HCT116 (cell line): ENCODE measurements at regions not wholly inside any gene's neighbourhood (a gene's known extent, or its start where the extent isn't known, plus 50 kb on each side); places are given as distances from the start of the nearest gene placed in this dataset.

Source experiments
- ATAC-seq: fragments of 200-7000 bp; cut with Tn5 transposase; 2 replicates; pipeline ENCODE4 v1.9.1; 2020; ENCODE audit warnings: mild to moderate bottlenecking, moderate library complexity
- BruUV-seq: library from RNA; stranded (reverse); fragments of 400-500 nt; replicated peaks from 2 replicates; lab custom pipeline; 2021; lab: Mats Ljungman, UMichigan
- CTCF ChIA-PET: fragments of 300-600 bp; sonication (Branson Sonifier 250); formaldehyde crosslinking; loops from one replicate; lab custom pipeline; 2021; ENCODE audit warnings: antibody characterized with exemption; lab: Charles Lee
- POLR2A ChIA-PET: fragments of 300-600, 350-600 bp; sonication (Branson Sonifier 250); formaldehyde crosslinking; loops from one replicate; lab custom pipeline; 2021; ENCODE audit warnings: antibody characterized with exemption; lab: Charles Lee
- RAD21 ChIA-PET, 2 experiments: fragments of 300-600 bp; sonication (Branson Sonifier 250); formaldehyde crosslinking; loops; one replicate each; lab custom pipeline; 2023; ENCODE audit warnings: low total read pairs in 2 of 2; ENCODE audit not compliant: uncharacterized antibody in 2 of 2, unreplicated experiment in 2 of 2, low non-redundant PET in 1 of 2; lab: Charles Lee
- DNase-seq: peaks from one replicate; pipeline ENCODE4 v3.0.0-alpha.2; 2010; ENCODE audit warnings: low read depth, low spot score
- H2AFZ ChIP-seq: fragments of 200-600 bp; shearing (Covaris generic), sonication (generic); 2 replicates; pipeline ENCODE4 v1.6.1; 2017; ENCODE audit warnings: low read depth, mixed run types, mixed read lengths, antibody characterized with exemption, low read length; ENCODE audit not compliant: poor library complexity, severe bottlenecking
- H3K27ac ChIP-seq: 2 replicates; pipeline ENCODE4 v1.5.1; 2012; ENCODE audit warnings: low read depth, low read length
- H3K27me3 ChIP-seq: fragments of 200-600 bp; sonication (generic); 2 replicates; pipeline ENCODE4 v1.6.1; 2016; ENCODE audit warnings: mixed run types, low read length, mixed read lengths; ENCODE audit not compliant: insufficient read depth
- H3K36me3 ChIP-seq, 2 experiments: fragments of 200-500 bp in 1 of 2; fragments of 200-600 bp in 1 of 2; sonication (Bioruptor generic) in 1 of 2; sonication (generic) in 1 of 2; 2 replicates each; pipeline versions ENCODE4 v1.5.1 to v1.6.1; 2014 to 2016; ENCODE audit warnings: low read length in 2 of 2, inconsistent platforms in 1 of 2, mixed read lengths in 1 of 2, mixed run types in 1 of 2; ENCODE audit not compliant: insufficient read depth in 2 of 2, control insufficient read depth in 1 of 2
- H3K4me1 ChIP-seq, 2 experiments: fragments of 200-600 bp in 1 of 2; sonication (generic) in 1 of 2; 2 replicates each; pipeline versions ENCODE4 v1.5.1 to v1.6.1; 2012 to 2017; ENCODE audit warnings: low read length in 2 of 2, inconsistent platforms in 1 of 2, mild to moderate bottlenecking in 1 of 2, mixed read lengths in 1 of 2, mixed run types in 1 of 2, moderate library complexity in 1 of 2; ENCODE audit not compliant: insufficient read depth in 2 of 2, control insufficient read depth in 1 of 2
- H3K4me2 ChIP-seq: fragments of 200-600 bp; sonication (generic); 2 replicates; pipeline ENCODE4 v1.6.1; 2017; ENCODE audit warnings: mixed run types, low read length, mixed read lengths
- H3K4me3 ChIP-seq, 2 experiments: fragments of 200-600 bp in 1 of 2; sonication (generic) in 1 of 2; replicated peaks in 1 of 2; 2 replicates each; pipeline ENCODE4 v1.5.1; 2011 to 2016; ENCODE audit warnings: low read length in 2 of 2, control low read depth in 1 of 2, low read depth in 1 of 2, mild to moderate bottlenecking in 1 of 2, mixed read lengths in 1 of 2, mixed run types in 1 of 2
- H3K79me2 ChIP-seq: fragments of 200-600 bp; sonication (generic); 2 replicates; pipeline ENCODE4 v1.6.1; 2017; ENCODE audit warnings: mild to moderate bottlenecking, mixed run types, low read length, moderate library complexity, mixed read lengths; ENCODE audit not compliant: insufficient read depth
- H3K9ac ChIP-seq: fragments of 200-600 bp; sonication (generic); 2 replicates; pipeline ENCODE4 v1.6.1; 2016; ENCODE audit warnings: low read length, mixed read lengths
- H3K9me2 ChIP-seq: fragments of 200-600 bp; sonication (generic), shearing (Covaris generic); 2 replicates; pipeline ENCODE4 v1.6.1; 2017; ENCODE audit warnings: mixed run types, mild to moderate bottlenecking, moderate library complexity; ENCODE audit not compliant: insufficient read depth
- H3K9me3 ChIP-seq, 2 experiments: fragments of 200-500 bp in 1 of 2; fragments of 200-600 bp in 1 of 2; sonication (Bioruptor generic) in 1 of 2; sonication (generic) in 1 of 2; 2 replicates each; pipeline ENCODE4 v1.6.1; 2014 to 2017; ENCODE audit warnings: low read length in 2 of 2, mixed read lengths in 2 of 2, inconsistent platforms in 1 of 2, low read depth in 1 of 2, mild to moderate bottlenecking in 1 of 2, mixed run types in 1 of 2, moderate library complexity in 1 of 2; ENCODE audit not compliant: control insufficient read depth in 1 of 2, insufficient read depth in 1 of 2
- H4K20me1 ChIP-seq: fragments of 200-600 bp; sonication (generic), shearing (Covaris generic); 2 replicates; pipeline ENCODE4 v1.6.1; 2017; ENCODE audit warnings: mixed run types, mild to moderate bottlenecking, moderate library complexity; ENCODE audit not compliant: insufficient read depth
- CEBPB ChIP-seq: IDR thresholded peaks from 2 replicates; pipeline ENCODE4 v1.6.1; 2012; ENCODE audit warnings: low read depth
- EGR1 ChIP-seq: IDR thresholded peaks from 2 replicates; pipeline ENCODE4 v1.6.1; 2012; ENCODE audit warnings: low read depth
- EZH2phosphoT487 ChIP-seq: fragments of 200-600 bp; IDR thresholded peaks from 2 replicates; pipeline ENCODE4 v1.6.1; 2018; ENCODE audit warnings: antibody characterized with exemption, borderline replicate concordance
- FOSL1 ChIP-seq: IDR thresholded peaks from 2 replicates; pipeline ENCODE4 v1.6.1; 2012; ENCODE audit warnings: low read depth
- JUND ChIP-seq: IDR thresholded peaks from 2 replicates; pipeline ENCODE4 v1.6.1; 2012
- POLR2A ChIP-seq: IDR thresholded peaks from 2 replicates; pipeline ENCODE4 v1.7.0; 2011; ENCODE audit warnings: borderline replicate concordance; ENCODE audit not compliant: insufficient read depth, insufficient read length; ENCODE audit errors: extremely low read depth
- RAD21 ChIP-seq: IDR thresholded peaks from 2 replicates; pipeline ENCODE4 v1.6.1; 2012; ENCODE audit warnings: low read depth, mild to moderate bottlenecking
- SIN3A ChIP-seq: IDR thresholded peaks from 2 replicates; pipeline ENCODE4 v1.6.1; 2012; ENCODE audit warnings: low read depth
- TCF7L2 ChIP-seq: IDR thresholded peaks from 2 replicates; pipeline ENCODE4 v1.7.0; 2011; ENCODE audit warnings: borderline replicate concordance, inconsistent platforms; ENCODE audit not compliant: insufficient read depth, insufficient read length; ENCODE audit errors: extremely low read depth
- ZFX ChIP-seq: fragments of 450-650 bp; IDR thresholded peaks from 2 replicates; pipeline ENCODE4 v1.6.1; 2017
- ZNF274 ChIP-seq: fragments of 200-500 bp; sonication (Bioruptor generic); IDR thresholded peaks from 2 replicates; pipeline ENCODE4 v1.6.1; 2014; ENCODE audit warnings: mild to moderate bottlenecking, low read depth, low read length, inconsistent platforms
- intact Hi-C: fragments of 100-400 bp; cut with micrococcal nuclease; formaldehyde crosslinking; loops from 2 replicates; pipeline ENCODE4 v1.10.0; 2022
- TF ChIP-seq, protein P1 (sequence below): IDR thresholded peaks from 2 replicates; pipeline ENCODE4 v1.6.1; 2012
- TF ChIP-seq, protein P2 (sequence below): IDR thresholded peaks from 2 replicates; pipeline ENCODE4 v1.6.1; 2012

DNA sequence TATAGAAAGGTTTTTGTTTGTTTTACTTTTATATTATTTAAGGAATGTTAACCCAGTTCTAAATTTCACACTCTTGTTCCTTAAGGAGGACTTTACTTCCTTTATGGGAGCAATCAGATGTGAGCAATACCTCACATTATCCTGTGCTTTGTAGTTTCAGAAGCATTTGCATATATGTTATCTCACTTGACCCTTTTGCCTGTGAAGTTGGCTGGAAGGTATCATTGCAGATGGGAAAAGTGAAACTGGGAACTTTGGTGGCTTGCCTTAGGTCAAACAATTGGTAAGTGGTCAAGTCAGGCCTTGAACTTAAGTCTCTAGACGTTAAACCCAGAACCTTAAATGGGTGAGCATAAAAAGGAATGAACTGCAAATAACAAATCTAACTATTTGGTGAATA, 90.6 kb downstream of the AREG start:
- intact Hi-C loops: no loop called here
- ATAC-seq (no peak), DNase-seq (no peak)
- Histone ChIP-seq H3K9ac (peak overlapping the region; percentile 38), H3K4me3 (no peak overlapping the region), H3K9me2 (no peaks in the 10 kb centered on the region), H3K4me1 (peaks cover 80 to 97% of the 10 kb centered on the region in 2 experiments), H3K27ac (peak overlapping the region; percentile 92), H4K20me1 (no peaks in the 10 kb centered on the region), H3K79me2 (no peaks in the 10 kb centered on the region), H2AFZ (peak overlapping the region; percentile 49), H3K36me3 (no peaks in the 10 kb centered on the region), H3K27me3 (no peaks in the 10 kb centered on the region), H3K4me2 (peak overlapping the region; percentile 37), H3K9me3 (no peaks in the 10 kb centered on the region)
- BruUV-seq: no TSS peak
- CTCF ChIA-PET: interaction anchor here (1.2 kb wide), 1 partner anchor 136 kb away, joined by 4 read pairs; no protein-coding TSS in a partner anchor
- TF ChIP-seq JUND: no peak; the same call in 1 of the 2 replicates
- TF ChIP-seq, protein P1, sequence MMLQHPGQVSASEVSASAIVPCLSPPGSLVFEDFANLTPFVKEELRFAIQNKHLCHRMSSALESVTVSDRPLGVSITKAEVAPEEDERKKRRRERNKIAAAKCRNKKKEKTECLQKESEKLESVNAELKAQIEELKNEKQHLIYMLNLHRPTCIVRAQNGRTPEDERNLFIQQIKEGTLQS: no peak
- TF ChIP-seq FOSL1: no peak
- TF ChIP-seq EZH2phosphoT487: no peak
- TF ChIP-seq RAD21: no peak
- no peak for TF ChIP-seq ZFX
- TF ChIP-seq EGR1: no peak
- TF ChIP-seq, protein P2, sequence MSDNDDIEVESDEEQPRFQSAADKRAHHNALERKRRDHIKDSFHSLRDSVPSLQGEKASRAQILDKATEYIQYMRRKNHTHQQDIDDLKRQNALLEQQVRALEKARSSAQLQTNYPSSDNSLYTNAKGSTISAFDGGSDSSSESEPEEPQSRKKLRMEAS: no peak
- peak; percentile 67 for TF ChIP-seq TCF7L2
- no peak for TF ChIP-seq SIN3A
- TF ChIP-seq ZNF274: no peak
- no peak for TF ChIP-seq POLR2A
- 0 out of 2 replicates have a peak, but pooled peaks have one; percentile 9 for TF ChIP-seq CEBPB
- RAD21 ChIA-PET: no interaction called here
- POLR2A ChIA-PET: interaction anchor here (0.8 to 3.4 kb wide), 4 partner anchors 84 to 132 kb away, joined by 3 to 14 read pairs (median 3); no protein-coding TSS in a partner anchor
